ENCODE measurements at regions not wholly inside any gene's neighbourhood (a gene's known extent, or its start where the extent isn't known, plus 50 kb on each side); places are given as distances from the start of the nearest gene placed in this dataset.

DNA sequence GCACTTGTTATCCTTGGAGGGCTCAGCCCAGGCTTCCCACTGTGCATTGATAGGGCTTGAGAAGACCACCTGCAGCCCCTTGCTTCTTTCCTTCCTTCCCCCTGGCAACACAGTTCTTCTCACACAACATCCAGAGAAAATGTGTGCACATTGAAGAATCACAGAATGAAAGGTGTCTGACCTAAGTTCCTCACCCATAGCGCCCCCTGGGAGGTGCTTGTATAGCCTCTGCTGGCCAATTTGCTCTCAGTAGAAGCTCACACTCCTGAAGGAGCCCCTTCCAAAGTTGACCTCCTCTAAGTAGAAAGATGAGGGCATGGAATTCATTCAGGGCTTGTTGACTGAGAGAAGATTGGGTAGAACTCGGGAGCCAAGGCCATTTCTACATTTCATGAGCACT is 758.4 kb upstream of the KLHL29 start:
- Histone ChIP-seq H3K79me1 (ENCODE audit: low read depth in 1 of 2, low read length in 2 of 2) (no peaks in the 10 kb centered on the region), H2AK5ac (ENCODE audit: low read depth, low read length) (no peak overlapping the region), H3K18ac (ENCODE audit: low read depth, low read length) (no peak overlapping the region), H3K9me1 (ENCODE audit: insufficient read depth, low read length) (no peaks in the 10 kb centered on the region), H3K4me3 (ENCODE audit: insufficient read depth, low read depth, low read length) (no peak overlapping the region), H4K5ac (ENCODE audit: low read depth, low read length) (no peak overlapping the region), H3K4me1 (ENCODE audit: control insufficient read depth, insufficient read depth, low read length) (no peaks in the 10 kb centered on the region), H4K91ac (ENCODE audit: insufficient read depth, low read depth, low read length) (no peak overlapping the region), H2BK15ac (ENCODE audit: low read depth, low read length) (no peak overlapping the region), H4K8ac (ENCODE audit: low read depth in 2 of 2, low read length in 2 of 2) (no peak overlapping the region), H2AFZ (replicated peaks; ENCODE audit: low read length, poor library complexity) (no peak overlapping the region), H2BK120ac (ENCODE audit: low read depth, low read length) (no peak overlapping the region), H2BK20ac (ENCODE audit: low read depth, low read length) (no peak overlapping the region), H3K4ac (ENCODE audit: low read depth, low read length) (no peak overlapping the region), H3K27ac (ENCODE audit: insufficient read depth, low read length) (no peak overlapping the region), H3K36me3 (ENCODE audit: control insufficient read depth, insufficient read depth, low read length) (no peaks in the 10 kb centered on the region), H2AK9ac (replicated peaks; ENCODE audit: low read depth, low read length, poor library complexity) (no peak overlapping the region), H4K20me1 (ENCODE audit: insufficient read depth, low read length) (no peaks in the 10 kb centered on the region), H3K9ac (ENCODE audit: low read depth, low read length) (no peak overlapping the region), H3K9me3 (ENCODE audit: control insufficient read depth, insufficient read depth, low read length) (peaks cover 5% of the 10 kb centered on the region), H3K4me2 (ENCODE audit: low read depth, low read length) (no peak overlapping the region), H3K56ac (ENCODE audit: extremely low read depth, insufficient read depth, low read length) (no peak overlapping the region), H3K27me3 (ENCODE audit: control insufficient read depth, insufficient read depth, low read length) (no peaks in the 10 kb centered on the region), H3K23ac (ENCODE audit: low read depth, low read length) (no peak overlapping the region), H3K14ac (replicated peaks; ENCODE audit: low read depth, low read length) (no peak overlapping the region), H2BK5ac (ENCODE audit: low read depth, low read length, poor library complexity, severe bottlenecking) (no peak overlapping the region)
- in situ Hi-C loops (cut with MboI; ENCODE audit: low sequenced_read_pairs) (no loop called here), dilution Hi-C loops (cut with HindIII; ENCODE audit: low sequenced_read_pairs, unreplicated experiment) (no loop called here), intact Hi-C loops (cut with micrococcal nuclease) (no loop called here)
- no peak for DNase-seq
- ChIA-PET POLR2A (ENCODE audit: unreplicated experiment) (no interaction called here), CTCF (no interaction called here)
- WGBS, 2 experiments (ENCODE audit: extremely low coverage in 2 of 2, insufficient read length in 1 of 2): no CpG with 5 or more reads among the region's 2 CpGs
- TF ChIP-seq BHLHE40 (IDR thresholded peaks at IDR 0.05; ENCODE audit: low read depth, low read length) (no peak), CEBPB (IDR thresholded peaks at IDR 0.05; ENCODE audit: low read depth, low read length) (no peak), FOS (IDR thresholded peaks at IDR 0.05; ENCODE audit: low read depth, low read length) (no peak), MXI1 (IDR thresholded peaks at IDR 0.05; ENCODE audit: borderline replicate concordance, low read depth, low read length) (no peak), CHD1 (IDR thresholded peaks at IDR 0.05; ENCODE audit: low read depth, low read length) (no peak), SMC3 (IDR thresholded peaks at IDR 0.05; ENCODE audit: low read depth, low read length) (no peak), NFE2L2 (IDR thresholded peaks at IDR 0.05; ENCODE audit: low read depth, low read length) (no peak), POLR2A (IDR thresholded peaks at IDR 0.05; ENCODE audit: low read depth, low read length) (no peak), RAD21 (IDR thresholded peaks at IDR 0.05; ENCODE audit: low read length) (no peak), MAZ (IDR thresholded peaks at IDR 0.05; ENCODE audit: borderline replicate concordance, low read depth, low read length) (no peak), RCOR1 (IDR thresholded peaks at IDR 0.05; ENCODE audit: insufficient replicate concordance, low read length) (no peak), MAFK (IDR thresholded peaks at IDR 0.05; ENCODE audit: low read depth, low read length) (no peak), RFX5 (IDR thresholded peaks at IDR 0.05; ENCODE audit: low read depth, low read length) (no peak)
- TF ChIP-seq, protein P1, sequence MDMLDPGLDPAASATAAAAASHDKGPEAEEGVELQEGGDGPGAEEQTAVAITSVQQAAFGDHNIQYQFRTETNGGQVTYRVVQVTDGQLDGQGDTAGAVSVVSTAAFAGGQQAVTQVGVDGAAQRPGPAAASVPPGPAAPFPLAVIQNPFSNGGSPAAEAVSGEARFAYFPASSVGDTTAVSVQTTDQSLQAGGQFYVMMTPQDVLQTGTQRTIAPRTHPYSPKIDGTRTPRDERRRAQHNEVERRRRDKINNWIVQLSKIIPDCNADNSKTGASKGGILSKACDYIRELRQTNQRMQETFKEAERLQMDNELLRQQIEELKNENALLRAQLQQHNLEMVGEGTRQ (IDR thresholded peaks at IDR 0.05; ENCODE audit: low read depth, low read length): no peak
- TF ChIP-seq, protein P2, sequence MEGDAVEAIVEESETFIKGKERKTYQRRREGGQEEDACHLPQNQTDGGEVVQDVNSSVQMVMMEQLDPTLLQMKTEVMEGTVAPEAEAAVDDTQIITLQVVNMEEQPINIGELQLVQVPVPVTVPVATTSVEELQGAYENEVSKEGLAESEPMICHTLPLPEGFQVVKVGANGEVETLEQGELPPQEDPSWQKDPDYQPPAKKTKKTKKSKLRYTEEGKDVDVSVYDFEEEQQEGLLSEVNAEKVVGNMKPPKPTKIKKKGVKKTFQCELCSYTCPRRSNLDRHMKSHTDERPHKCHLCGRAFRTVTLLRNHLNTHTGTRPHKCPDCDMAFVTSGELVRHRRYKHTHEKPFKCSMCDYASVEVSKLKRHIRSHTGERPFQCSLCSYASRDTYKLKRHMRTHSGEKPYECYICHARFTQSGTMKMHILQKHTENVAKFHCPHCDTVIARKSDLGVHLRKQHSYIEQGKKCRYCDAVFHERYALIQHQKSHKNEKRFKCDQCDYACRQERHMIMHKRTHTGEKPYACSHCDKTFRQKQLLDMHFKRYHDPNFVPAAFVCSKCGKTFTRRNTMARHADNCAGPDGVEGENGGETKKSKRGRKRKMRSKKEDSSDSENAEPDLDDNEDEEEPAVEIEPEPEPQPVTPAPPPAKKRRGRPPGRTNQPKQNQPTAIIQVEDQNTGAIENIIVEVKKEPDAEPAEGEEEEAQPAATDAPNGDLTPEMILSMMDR (conservative IDR thresholded peaks at IDR 0.05; ENCODE audit: low read depth, low read length): no peak
- TF ChIP-seq, protein P3, sequence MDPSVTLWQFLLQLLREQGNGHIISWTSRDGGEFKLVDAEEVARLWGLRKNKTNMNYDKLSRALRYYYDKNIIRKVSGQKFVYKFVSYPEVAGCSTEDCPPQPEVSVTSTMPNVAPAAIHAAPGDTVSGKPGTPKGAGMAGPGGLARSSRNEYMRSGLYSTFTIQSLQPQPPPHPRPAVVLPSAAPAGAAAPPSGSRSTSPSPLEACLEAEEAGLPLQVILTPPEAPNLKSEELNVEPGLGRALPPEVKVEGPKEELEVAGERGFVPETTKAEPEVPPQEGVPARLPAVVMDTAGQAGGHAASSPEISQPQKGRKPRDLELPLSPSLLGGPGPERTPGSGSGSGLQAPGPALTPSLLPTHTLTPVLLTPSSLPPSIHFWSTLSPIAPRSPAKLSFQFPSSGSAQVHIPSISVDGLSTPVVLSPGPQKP (IDR thresholded peaks at IDR 0.05; ENCODE audit: borderline replicate concordance, low read depth, low read length): no peak
- ATAC-seq (ENCODE audit: low read depth): no peak
- BruUV-seq (replicated peaks): no TSS peak

Measured in IMR-90 (cell line).